Caco-2 (cell line): ENCODE measurements at regions not wholly inside any gene's neighbourhood (a gene's known extent, or its start where the extent isn't known, plus 50 kb on each side); places are given as distances from the start of the nearest gene placed in this dataset.
"Not testable (repeated sequence)": the region's sequence is repeated elsewhere in the genome, so short reads cannot be mapped to it uniquely, and the experiment has no call there.

Experiments used
- BruUV-seq: library from RNA; stranded (reverse); fragments of 400-500 nt; replicated peaks from 2 replicates; lab custom pipeline; 2021; lab: Mats Ljungman, UMichigan
- CTCF ChIA-PET: fragments of 300-600 bp; sonication (Branson Sonifier 250); formaldehyde crosslinking; loops from one replicate; lab custom pipeline; 2022; ENCODE audit warnings: antibody characterized with exemption; lab: Charles Lee
- POLR2A ChIA-PET: fragments of 300-600 bp; sonication (Branson Sonifier 250); formaldehyde crosslinking; loops from one replicate; lab custom pipeline; 2022; ENCODE audit warnings: antibody characterized with exemption; lab: Charles Lee
- DNase-seq, 2 experiments: peaks; one replicate each; pipeline versions ENCODE4 v3.0.0 to v3.0.0-alpha.2; 2020 to 2022
- H3K27me3 ChIP-seq: replicated peaks from 2 replicates; pipeline ENCODE4 v1.6.0; 2011; ENCODE audit warnings: low read length; ENCODE audit not compliant: control insufficient read depth, insufficient read depth
- H3K36me3 ChIP-seq: 2 replicates; pipeline ENCODE4 v1.5.1; 2011; ENCODE audit warnings: low read length; ENCODE audit not compliant: control insufficient read depth, insufficient read depth
- H3K4me1 ChIP-seq: fragments of 250-450 bp; sonication (Bioruptor Pico); 2 replicates; pipeline ENCODE4 v1.5.1; 2020; ENCODE audit warnings: mild to moderate bottlenecking
- H3K4me3 ChIP-seq: 2 replicates; pipeline ENCODE4 v1.5.1; 2011; ENCODE audit warnings: low read depth, mild to moderate bottlenecking, control low read depth, low read length
- H3K9me3 ChIP-seq: fragments of 250-450 bp; sonication (Bioruptor Pico); 2 replicates; pipeline ENCODE4 v1.5.1; 2020; ENCODE audit warnings: mild to moderate bottlenecking, moderate library complexity
- H3K27ac Mint-ChIP-seq: one replicate; pipeline ENCODE4 v1.8.0; 2022; ENCODE audit warnings: mixed read lengths; ENCODE audit not compliant: unreplicated experiment
- H3K27me3 Mint-ChIP-seq: one replicate; pipeline ENCODE4 v1.8.0; 2022; ENCODE audit warnings: mixed read lengths; ENCODE audit not compliant: insufficient read depth, unreplicated experiment
- H3K36me3 Mint-ChIP-seq: one replicate; pipeline ENCODE4 v1.8.0; 2022; ENCODE audit warnings: mild to moderate bottlenecking, mixed read lengths; ENCODE audit not compliant: insufficient read depth, unreplicated experiment
- H3K4me1 Mint-ChIP-seq: one replicate; pipeline ENCODE4 v1.8.0; 2022; ENCODE audit warnings: low read depth, mixed read lengths; ENCODE audit not compliant: unreplicated experiment
- H3K4me3 Mint-ChIP-seq: one replicate; pipeline ENCODE4 v1.8.0; 2022; ENCODE audit warnings: mild to moderate bottlenecking, moderate library complexity, mixed read lengths; ENCODE audit not compliant: unreplicated experiment
- H3K9me3 Mint-ChIP-seq: one replicate; pipeline ENCODE4 v1.8.0; 2022; ENCODE audit warnings: mixed read lengths; ENCODE audit not compliant: unreplicated experiment
- intact Hi-C: fragments of 100-400 bp; cut with micrococcal nuclease; formaldehyde crosslinking; loops from one replicate; pipeline ENCODE4 v1.10.0; 2022; ENCODE audit not compliant: unreplicated experiment
- TF ChIP-seq, protein P1 (sequence below), 2 experiments: fragments of 200-600 bp in 1 of 2; IDR thresholded peaks; 1 replicate in 1 of 2; 2 replicates in 1 of 2; pipeline versions ENCODE4 v1.5.1 to v1.8.0; 2011 to 2022; ENCODE audit warnings: antibody characterized with exemption in 1 of 2, control low read depth in 1 of 2, inconsistent platforms in 1 of 2, low read depth in 1 of 2, low read length in 1 of 2, mild to moderate bottlenecking in 1 of 2, moderate library complexity in 1 of 2; ENCODE audit not compliant: insufficient read depth in 1 of 2, severe bottlenecking in 1 of 2, unreplicated experiment in 1 of 2

DNA sequence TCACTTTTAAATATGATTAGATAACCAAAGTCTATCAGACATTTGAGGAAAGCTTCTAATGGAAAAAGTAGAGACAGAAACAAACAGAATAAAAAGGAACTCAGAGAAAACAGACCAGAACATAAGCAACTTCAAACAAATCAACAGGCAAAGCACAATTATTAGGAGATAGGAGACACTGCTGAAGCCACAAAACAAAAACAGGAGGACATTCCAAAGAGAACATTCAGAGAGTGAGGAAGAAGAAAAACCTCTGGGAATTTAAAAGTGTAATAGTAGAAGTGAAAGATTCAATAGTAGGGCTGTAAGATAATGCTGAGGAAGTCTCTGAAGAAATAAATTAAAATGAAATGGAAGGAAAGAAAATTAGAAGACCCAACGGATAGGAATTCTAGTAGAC, 83.2 kb upstream of the TBCA start:
- Histone ChIP-seq H3K9me3 (no peaks in the 10 kb centered on the region), H3K36me3 (no peaks in the 10 kb centered on the region), H3K27me3 (no peaks in the 10 kb centered on the region), H3K4me1 (no peaks in the 10 kb centered on the region), H3K4me3 (no peak overlapping the region)
- Mint-ChIP-seq H3K4me1 (no peaks in the 10 kb centered on the region), H3K27ac (no peak overlapping the region), H3K27me3 (no peaks in the 10 kb centered on the region), H3K36me3 (no peaks in the 10 kb centered on the region), H3K4me3 (no peak overlapping the region), H3K9me3 (no peaks in the 10 kb centered on the region)
- ChIA-PET POLR2A (no interaction called here), CTCF (no interaction called here)
- TF ChIP-seq, protein P1, sequence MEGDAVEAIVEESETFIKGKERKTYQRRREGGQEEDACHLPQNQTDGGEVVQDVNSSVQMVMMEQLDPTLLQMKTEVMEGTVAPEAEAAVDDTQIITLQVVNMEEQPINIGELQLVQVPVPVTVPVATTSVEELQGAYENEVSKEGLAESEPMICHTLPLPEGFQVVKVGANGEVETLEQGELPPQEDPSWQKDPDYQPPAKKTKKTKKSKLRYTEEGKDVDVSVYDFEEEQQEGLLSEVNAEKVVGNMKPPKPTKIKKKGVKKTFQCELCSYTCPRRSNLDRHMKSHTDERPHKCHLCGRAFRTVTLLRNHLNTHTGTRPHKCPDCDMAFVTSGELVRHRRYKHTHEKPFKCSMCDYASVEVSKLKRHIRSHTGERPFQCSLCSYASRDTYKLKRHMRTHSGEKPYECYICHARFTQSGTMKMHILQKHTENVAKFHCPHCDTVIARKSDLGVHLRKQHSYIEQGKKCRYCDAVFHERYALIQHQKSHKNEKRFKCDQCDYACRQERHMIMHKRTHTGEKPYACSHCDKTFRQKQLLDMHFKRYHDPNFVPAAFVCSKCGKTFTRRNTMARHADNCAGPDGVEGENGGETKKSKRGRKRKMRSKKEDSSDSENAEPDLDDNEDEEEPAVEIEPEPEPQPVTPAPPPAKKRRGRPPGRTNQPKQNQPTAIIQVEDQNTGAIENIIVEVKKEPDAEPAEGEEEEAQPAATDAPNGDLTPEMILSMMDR (IDR thresholded peaks at IDR 0.05; ENCODE audit: insufficient read depth in 1 of 2, low read depth in 1 of 2, low read length in 1 of 2, severe bottlenecking in 1 of 2, unreplicated experiment in 1 of 2), result no peak
- DNase-seq, result no peak
- intact Hi-C loops, result no loop called here
- BruUV-seq, result no TSS peak

DNA sequence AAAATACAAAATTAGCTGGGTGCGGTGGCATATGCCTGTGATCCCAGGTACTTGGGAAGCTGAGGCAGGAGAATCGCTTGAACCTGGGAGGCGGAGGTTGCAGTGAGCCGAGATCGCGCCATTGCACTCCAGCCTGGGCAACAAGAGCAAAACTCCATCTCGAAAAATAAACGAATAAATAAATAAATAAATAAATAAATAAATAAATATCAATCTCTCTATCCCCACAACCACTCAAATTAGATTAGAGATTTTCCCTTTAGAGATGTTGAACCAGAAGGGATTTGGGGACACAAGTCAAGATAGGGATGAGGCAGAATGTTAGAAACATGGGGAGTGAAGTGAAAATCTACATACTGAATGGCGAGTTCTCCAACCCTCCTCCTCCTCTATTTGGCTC, 82.5 kb upstream of the TBCA start:
- H3K4me1 Mint-ChIP-seq, H3K9me3 Mint-ChIP-seq, intact Hi-C loops, BruUV-seq, H3K36me3 ChIP-seq, CTCF ChIA-PET, POLR2A ChIA-PET, H3K4me1 ChIP-seq, H3K9me3 ChIP-seq, H3K4me3 Mint-ChIP-seq, H3K27me3 ChIP-seq, H3K27ac Mint-ChIP-seq, H3K4me3 ChIP-seq, H3K36me3 Mint-ChIP-seq, DNase-seq, H3K27me3 Mint-ChIP-seq: not testable (repeated sequence)

DNA sequence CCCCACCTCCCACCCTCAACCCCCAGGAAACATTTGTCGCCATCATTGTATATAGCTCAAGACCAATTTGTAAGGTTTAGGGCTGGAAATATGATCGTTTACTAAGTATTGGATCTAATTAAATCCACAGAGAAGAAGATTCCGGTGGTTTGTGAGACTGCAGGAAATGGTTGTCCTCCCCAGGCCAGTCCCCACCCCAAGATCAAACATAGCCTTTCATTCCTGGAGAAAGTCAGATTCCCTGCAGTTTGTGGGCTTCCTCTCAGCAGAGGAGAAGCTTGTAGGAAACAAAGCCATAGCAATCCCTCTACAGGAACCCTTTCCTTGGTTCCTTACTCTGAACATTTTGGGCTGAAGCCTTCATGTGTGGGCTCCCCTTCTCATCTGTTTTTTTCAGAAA, 79.2 kb upstream of the TBCA start:
- no peaks in the 10 kb centered on the region for H3K27me3 Mint-ChIP-seq
- TF ChIP-seq, protein P1 (IDR thresholded peaks at IDR 0.05; ENCODE audit: insufficient read depth in 1 of 2, low read depth in 1 of 2, low read length in 1 of 2, severe bottlenecking in 1 of 2, unreplicated experiment in 1 of 2), result no peak
- H3K4me1 Mint-ChIP-seq, result no peaks in the 10 kb centered on the region
- no peak overlapping the region for H3K4me3 Mint-ChIP-seq
- BruUV-seq, result no TSS peak
- no peak for DNase-seq
- H3K27ac Mint-ChIP-seq, result no peak overlapping the region
- CTCF ChIA-PET, result no interaction called here
- Histone ChIP-seq H3K4me1 (no peaks in the 10 kb centered on the region), H3K36me3 (no peaks in the 10 kb centered on the region), H3K9me3 (no peaks in the 10 kb centered on the region), H3K27me3 (no peaks in the 10 kb centered on the region), H3K4me3 (no peak overlapping the region)
- intact Hi-C loops, result no loop called here
- H3K36me3 Mint-ChIP-seq, result no peaks in the 10 kb centered on the region
- POLR2A ChIA-PET, result no interaction called here
- no peaks in the 10 kb centered on the region for H3K9me3 Mint-ChIP-seq

DNA sequence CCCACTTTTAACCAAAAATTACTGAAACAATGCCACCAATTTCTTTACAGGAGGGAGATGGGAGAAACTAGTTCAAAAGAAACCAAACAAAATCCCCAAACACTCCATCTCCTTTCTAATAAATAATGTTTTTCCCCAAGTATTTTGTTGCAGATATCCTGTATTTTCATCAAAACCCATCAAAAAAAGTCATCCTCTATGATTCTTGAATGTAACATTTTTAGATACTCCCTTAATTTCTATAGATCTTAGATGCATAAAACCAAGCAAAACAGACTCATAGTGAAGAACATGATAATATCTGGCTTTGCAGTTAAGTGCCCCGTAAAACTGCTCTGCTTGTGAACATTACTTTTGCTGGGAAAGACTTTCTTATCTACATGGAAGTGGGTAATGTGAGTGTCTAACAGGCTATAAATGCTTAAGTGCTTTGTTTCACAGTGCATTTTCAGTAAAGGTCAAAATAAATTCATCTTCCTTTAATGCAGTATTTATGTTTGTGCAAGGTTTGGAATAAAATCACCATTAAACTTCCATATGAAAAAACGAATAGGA, 77.3 kb upstream of the TBCA start:
- Histone ChIP-seq H3K4me1 (no peaks in the 10 kb centered on the region), H3K27me3 (no peaks in the 10 kb centered on the region), H3K36me3 (no peaks in the 10 kb centered on the region), H3K9me3 (no peaks in the 10 kb centered on the region), H3K4me3 (no peak overlapping the region)
- TF ChIP-seq, protein P1 (IDR thresholded peaks at IDR 0.05; ENCODE audit: insufficient read depth in 1 of 2, low read depth in 1 of 2, low read length in 1 of 2, severe bottlenecking in 1 of 2, unreplicated experiment in 1 of 2), result no peak
- Mint-ChIP-seq H3K9me3 (no peaks in the 10 kb centered on the region), H3K27ac (no peak overlapping the region), H3K36me3 (no peaks in the 10 kb centered on the region), H3K27me3 (no peaks in the 10 kb centered on the region), H3K4me1 (no peaks in the 10 kb centered on the region), H3K4me3 (no peak overlapping the region)
- intact Hi-C loops, result no loop called here
- ChIA-PET CTCF (no interaction called here), POLR2A (no interaction called here)
- no peak for DNase-seq
- no TSS peak for BruUV-seq
